Neuronal stem cell (in vitro differentiated cells): ENCODE measurements at regions not wholly inside any gene's neighbourhood (a gene's known extent, or its start where the extent isn't known, plus 50 kb on each side); places are given as distances from the start of the nearest gene placed in this dataset.

Experiments used
- DNase-seq: peaks from one replicate; pipeline ENCODE4 v3.0.0-alpha.2; 2013; ENCODE audit warnings: low spot score
- H2AFZ ChIP-seq: one replicate; pipeline ENCODE4 v1.6.1; 2013; ENCODE audit warnings: mild to moderate bottlenecking, low read length, inconsistent platforms
- H2AK5ac ChIP-seq: 2 replicates; pipeline ENCODE4 v1.6.1; 2013; ENCODE audit warnings: low read depth, mild to moderate bottlenecking, inconsistent platforms, low read length, moderate library complexity, mixed read lengths
- H2BK120ac ChIP-seq: 2 replicates; pipeline ENCODE4 v1.6.1; 2013; ENCODE audit warnings: low read depth, mild to moderate bottlenecking, inconsistent platforms, low read length, moderate library complexity, mixed read lengths
- H2BK12ac ChIP-seq: one replicate; pipeline ENCODE4 v1.6.1; 2013; ENCODE audit warnings: low read length, inconsistent platforms
- H2BK15ac ChIP-seq: 2 replicates; pipeline ENCODE4 v1.6.1; 2013; ENCODE audit warnings: mild to moderate bottlenecking, low read length, inconsistent platforms, mixed read lengths
- H2BK5ac ChIP-seq: one replicate; pipeline ENCODE4 v1.6.1; 2013; ENCODE audit warnings: inconsistent platforms, mild to moderate bottlenecking, low read length, moderate library complexity
- H3K14ac ChIP-seq: one replicate; pipeline ENCODE4 v1.6.1; 2013; ENCODE audit warnings: low read length, inconsistent platforms
- H3K18ac ChIP-seq: 2 replicates; pipeline ENCODE4 v1.6.1; 2013; ENCODE audit warnings: low read length, inconsistent platforms
- H3K23ac ChIP-seq: 2 replicates; pipeline ENCODE4 v1.6.1; 2013; ENCODE audit warnings: low read depth, mild to moderate bottlenecking, mixed read lengths, low read length, inconsistent platforms; ENCODE audit not compliant: poor library complexity
- H3K27ac ChIP-seq: replicated peaks from 3 replicates; pipeline ENCODE4 v1.5.1; 2013; ENCODE audit warnings: low read length, inconsistent platforms
- H3K27me3 ChIP-seq, 3 experiments: 2 replicates each; pipeline ENCODE4 v1.6.1; 2013; ENCODE audit warnings: low read length in 3 of 3, mild to moderate bottlenecking in 2 of 3, inconsistent platforms in 1 of 3, low read depth in 1 of 3, mixed read lengths in 1 of 3, moderate library complexity in 1 of 3; ENCODE audit not compliant: control insufficient read depth in 3 of 3, insufficient read depth in 3 of 3
- H3K36me3 ChIP-seq, 2 donors: replicated peaks in 1 of 2; 2 replicates each; pipeline ENCODE4 v1.6.1; 2013; ENCODE audit warnings: low read length in 2 of 2; ENCODE audit not compliant: control insufficient read depth in 2 of 2, insufficient read depth in 2 of 2
- H3K4ac ChIP-seq: 2 replicates; pipeline ENCODE4 v1.6.1; 2013; ENCODE audit warnings: inconsistent platforms, mild to moderate bottlenecking, low read length, moderate library complexity
- H3K4me1 ChIP-seq, 2 donors: 1 replicate in 1 of 2; 2 replicates in 1 of 2; pipeline ENCODE4 v1.6.1; 2013; ENCODE audit warnings: low read length in 2 of 2, low read depth in 1 of 2; ENCODE audit not compliant: control insufficient read depth in 2 of 2, insufficient read depth in 1 of 2
- H3K4me2 ChIP-seq: one replicate; pipeline ENCODE4 v1.6.1; 2013; ENCODE audit warnings: mild to moderate bottlenecking, low read length, inconsistent platforms; ENCODE audit not compliant: insufficient read depth, poor library complexity, severe bottlenecking
- H3K4me3 ChIP-seq, 2 donors: 2 replicates each; pipeline ENCODE4 v1.5.1; 2013; ENCODE audit warnings: low read length in 2 of 2, mild to moderate bottlenecking in 2 of 2, inconsistent platforms in 1 of 2, moderate library complexity in 1 of 2
- H3K79me1 ChIP-seq: one replicate; pipeline ENCODE4 v1.6.1; 2013; ENCODE audit warnings: low read depth, mild to moderate bottlenecking, inconsistent platforms, low read length, moderate library complexity
- H3K9ac ChIP-seq: one replicate; pipeline ENCODE4 v1.6.1; 2013; ENCODE audit warnings: mild to moderate bottlenecking, low read depth, low read length, inconsistent platforms; ENCODE audit not compliant: poor library complexity
- H3K9me3 ChIP-seq, 2 donors: replicated peaks in 1 of 2; 2 replicates each; pipeline versions ENCODE3 to v1.6.1; 2013; ENCODE audit warnings: low read length in 2 of 2, mild to moderate bottlenecking in 2 of 2, inconsistent platforms in 1 of 2, low read depth in 1 of 2, mixed read lengths in 1 of 2, moderate library complexity in 1 of 2; ENCODE audit not compliant: control insufficient read depth in 2 of 2, insufficient read depth in 1 of 2
- H4K8ac ChIP-seq: one replicate; pipeline ENCODE4 v1.6.1; 2013; ENCODE audit warnings: low read depth, mild to moderate bottlenecking, inconsistent platforms, low read length, moderate library complexity
- H4K91ac ChIP-seq: one replicate; pipeline ENCODE4 v1.6.1; 2013; ENCODE audit warnings: low read length, low read depth, mild to moderate bottlenecking, inconsistent platforms; ENCODE audit not compliant: poor library complexity
- WGBS, 2 donors: extraction: QIAGEN DNeasy Blood & Tissue Kit; methylation state at CpG; one replicate each; pipeline ENCODE4 v1.1.7; 2013; ENCODE audit warnings: missing lambda C conversion rate in 2 of 2, mixed read lengths in 1 of 2; ENCODE audit not compliant: insufficient read length in 2 of 2, insufficient replicate concordance in 1 of 2; ENCODE audit errors: extremely low coverage in 2 of 2; 5-methylcytosine and 5-hydroxymethylcytosine counted together

DNA sequence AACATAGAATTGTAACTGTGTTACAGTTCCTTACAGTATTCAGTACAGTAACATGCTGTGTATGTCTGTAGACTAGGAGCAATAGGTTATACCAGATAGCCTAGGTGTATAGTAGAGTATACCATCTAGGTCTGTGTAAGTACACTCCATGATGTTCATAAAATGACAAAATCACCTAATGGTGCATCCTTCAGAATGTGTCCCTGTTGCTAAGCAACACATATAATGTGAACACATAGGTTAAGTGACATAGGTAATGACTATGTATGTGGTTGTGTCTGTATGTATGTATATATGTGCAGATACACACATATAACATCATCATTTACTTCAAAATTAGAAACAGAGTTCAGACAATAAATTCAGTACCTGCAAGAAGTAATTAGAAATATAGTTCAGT is 146.8 kb upstream of the GAP43 start:
- no peak overlapping the region for H2BK120ac ChIP-seq

DNA sequence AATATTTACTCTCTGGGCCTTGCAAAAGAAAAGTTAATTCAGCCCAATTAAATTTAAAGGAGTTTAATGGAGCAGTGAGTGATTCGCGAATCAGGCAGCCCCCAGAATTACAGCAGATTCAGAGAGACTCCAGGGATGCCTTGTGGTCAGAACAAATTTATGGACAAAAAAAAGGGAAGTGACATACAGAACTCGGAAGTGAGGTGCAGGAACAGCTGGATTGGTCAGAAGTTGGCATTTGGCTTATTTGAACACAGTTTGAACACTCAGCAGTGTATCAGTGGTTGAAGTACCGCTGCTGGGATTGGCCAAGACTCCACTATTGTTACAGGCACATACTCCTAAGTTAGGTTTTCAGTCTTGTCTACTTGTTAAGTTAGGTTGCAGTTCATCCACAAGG is 145.0 kb upstream of the GAP43 start:
- Histone ChIP-seq H4K8ac (no peak overlapping the region), H3K27ac (no peak overlapping the region), H3K9me3 (no peaks in the 10 kb centered on the region), H3K4me1 (peaks cover 4 to 5% of the 10 kb centered on the region in 2 donors), H3K23ac (no peak overlapping the region), H3K14ac (no peak overlapping the region), H2BK5ac (no peak overlapping the region), H3K4me3 (no peak overlapping the region), H3K4me2 (no peak overlapping the region), H2BK12ac (no peak overlapping the region), H3K36me3 (no peaks in the 10 kb centered on the region), H3K79me1 (no peaks in the 10 kb centered on the region), H3K18ac (no peak overlapping the region), H3K4ac (no peak overlapping the region), H4K91ac (no peak overlapping the region), H2AK5ac (no peak overlapping the region), H2BK15ac (no peak overlapping the region), H3K27me3 (no peaks in the 10 kb centered on the region), H3K9ac (no peak overlapping the region), H2AFZ (no peak overlapping the region), H2BK120ac (no peak overlapping the region)
- no CpG with 5 or more reads among the region's 4 CpGs for WGBS, 2 donors
- no peak for DNase-seq

More for the DNA sequence above, 146.8 kb upstream of the GAP43 start:
- Histone ChIP-seq H3K14ac (no peak overlapping the region), H2AFZ (no peak overlapping the region), H3K27me3 (no peaks in the 10 kb centered on the region), H3K23ac (no peak overlapping the region), H4K91ac (no peak overlapping the region), H2BK5ac (no peak overlapping the region), H3K4ac (no peak overlapping the region), H3K27ac (no peak overlapping the region), H4K8ac (no peak overlapping the region), H3K4me1 (peaks cover 4 to 5% of the 10 kb centered on the region in 2 donors), H2BK15ac (no peak overlapping the region), H3K4me3 (no peak overlapping the region), H3K36me3 (no peaks in the 10 kb centered on the region), H3K4me2 (no peak overlapping the region), H2BK12ac (no peak overlapping the region), H3K79me1 (no peaks in the 10 kb centered on the region), H3K18ac (no peak overlapping the region), H3K9me3 (no peaks in the 10 kb centered on the region), H3K9ac (no peak overlapping the region), H2AK5ac (no peak overlapping the region)
- no peak for DNase-seq

GRCh38 chr3:115486880-115487279 is 136.4 kb upstream of the GAP43 start:
- Histone ChIP-seq H3K18ac (no peak overlapping the region), H3K4me1 (peaks cover 0 to 7% of the 10 kb centered on the region in 2 donors), H3K14ac (no peak overlapping the region), H3K4me2 (no peak overlapping the region), H2BK120ac (no peak overlapping the region), H2BK15ac (no peak overlapping the region), H3K9ac (no peak overlapping the region), H4K91ac (no peak overlapping the region), H4K8ac (no peak overlapping the region), H3K27me3 (no peaks in the 10 kb centered on the region), H3K4ac (no peak overlapping the region), H2BK12ac (no peak overlapping the region), H2AK5ac (no peak overlapping the region), H3K27ac (no peak overlapping the region), H3K36me3 (no peaks in the 10 kb centered on the region), H3K9me3 (no peaks in the 10 kb centered on the region), H2BK5ac (no peak overlapping the region), H2AFZ (no peak overlapping the region), H3K4me3 (no peak overlapping the region), H3K23ac (no peak overlapping the region), H3K79me1 (no peaks in the 10 kb centered on the region)
- no CpG with 5 or more reads among the region's 2 CpGs for WGBS, 2 donors
- DNase-seq: no peak

DNA sequence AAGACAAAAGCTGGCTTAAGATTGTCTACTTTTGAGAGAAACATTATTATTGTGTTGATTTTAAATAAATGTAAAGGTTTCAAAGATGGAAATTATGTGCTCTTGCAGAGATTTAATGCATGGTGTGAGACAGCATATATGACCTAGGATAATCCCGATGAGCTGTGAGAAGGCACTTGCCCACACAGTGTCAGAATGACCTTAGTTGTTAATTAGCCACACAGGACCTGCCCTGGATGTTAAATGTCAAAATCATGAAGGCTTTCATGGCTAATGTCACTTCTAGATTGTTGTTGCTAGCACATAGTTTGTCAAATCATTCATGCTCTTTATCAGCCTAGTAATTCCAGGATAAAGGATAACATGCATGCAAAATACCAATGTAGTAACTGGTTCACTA is 135.3 kb upstream of the GAP43 start:
- H3K4me2 ChIP-seq: no peak overlapping the region
- H3K27me3 ChIP-seq: no peaks in the 10 kb centered on the region
- no peak overlapping the region for H2BK120ac ChIP-seq
- H3K9me3 ChIP-seq: no peaks in the 10 kb centered on the region
- no peak for DNase-seq
- H2AFZ ChIP-seq: no peak overlapping the region
- H3K4me3 ChIP-seq: no peak overlapping the region
- no peaks in the 10 kb centered on the region for H3K79me1 ChIP-seq
- H3K18ac ChIP-seq: no peak overlapping the region
- WGBS, 2 donors: no CpG with 5 or more reads among the region's 1 CpG
- H3K14ac ChIP-seq: no peak overlapping the region
- no peak overlapping the region for H3K4ac ChIP-seq
- no peaks in the 10 kb centered on the region for H3K36me3 ChIP-seq
- no peak overlapping the region for H4K91ac ChIP-seq
- peaks cover 0 to 7% of the 10 kb centered on the region in 2 donors for H3K4me1 ChIP-seq
- H2BK15ac ChIP-seq: no peak overlapping the region
- H4K8ac ChIP-seq: no peak overlapping the region
- H3K23ac ChIP-seq: no peak overlapping the region
- no peak overlapping the region for H2BK12ac ChIP-seq
- no peak overlapping the region for H3K27ac ChIP-seq
- H2AK5ac ChIP-seq: no peak overlapping the region
- H2BK5ac ChIP-seq: no peak overlapping the region
- no peak overlapping the region for H3K9ac ChIP-seq
